OCI-LY1 (cell line): ENCODE measurements at regions not wholly inside any gene's neighbourhood (a gene's known extent, or its start where the extent isn't known, plus 50 kb on each side); places are given as distances from the start of the nearest gene placed in this dataset.

Source experiments
- H2AFZ ChIP-seq: fragments of 200-600 bp; sonication (generic), shearing (Covaris generic); 2 replicates; pipeline ENCODE4 v1.6.0; 2014; ENCODE audit warnings: antibody characterized with exemption, mild to moderate bottlenecking, low read length
- H3F3A ChIP-seq: fragments of 200-600 bp; sonication (generic), shearing (Covaris generic); 2 replicates; pipeline ENCODE4 v1.6.0; 2014; ENCODE audit warnings: mild to moderate bottlenecking, antibody characterized with exemption, low read length, moderate library complexity; ENCODE audit not compliant: insufficient read depth
- H3K27ac ChIP-seq: fragments of 200-600 bp; sonication (generic); 2 replicates; pipeline ENCODE4 v1.5.1; 2014; ENCODE audit warnings: low read length, mixed run types, mild to moderate bottlenecking, low read depth; ENCODE audit not compliant: poor library complexity, severe bottlenecking
- H3K27me3 ChIP-seq: fragments of 200-600 bp; sonication (generic); 2 replicates; pipeline ENCODE4 v1.6.0; 2014; ENCODE audit warnings: antibody characterized with exemption, mild to moderate bottlenecking, low read length, moderate library complexity; ENCODE audit not compliant: insufficient read depth
- H3K36me3 ChIP-seq: fragments of 200-600 bp; sonication (generic); 2 replicates; pipeline ENCODE4 v1.6.1; 2014; ENCODE audit warnings: mild to moderate bottlenecking, antibody characterized with exemption, low read length, moderate library complexity, mixed read lengths; ENCODE audit not compliant: insufficient read depth
- H3K4me1 ChIP-seq: fragments of 200-600 bp; sonication (generic); 2 replicates; pipeline ENCODE4 v1.5.1; 2014; ENCODE audit warnings: mild to moderate bottlenecking, low read length, moderate library complexity; ENCODE audit not compliant: insufficient read depth, severe bottlenecking
- H3K4me2 ChIP-seq: fragments of 200-600 bp; sonication (generic), shearing (Covaris generic); 2 replicates; pipeline ENCODE4 v1.6.1; 2014; ENCODE audit warnings: low read length
- H3K4me3 ChIP-seq: fragments of 200-600 bp; sonication (generic); 2 replicates; pipeline ENCODE4 v1.5.1; 2014; ENCODE audit warnings: low read length, low read depth, mild to moderate bottlenecking, mixed read lengths; ENCODE audit not compliant: poor library complexity, severe bottlenecking
- H3K79me2 ChIP-seq: fragments of 200-600 bp; shearing (Covaris generic); 2 replicates; pipeline ENCODE4 v1.6.1; 2016; ENCODE audit warnings: mixed run types, low read length, mixed read lengths; ENCODE audit not compliant: insufficient read depth
- H3K9ac ChIP-seq: fragments of 200-600 bp; sonication (generic), shearing (Covaris generic); 2 replicates; pipeline ENCODE4 v1.6.1; 2014; ENCODE audit warnings: mild to moderate bottlenecking, low read length, mixed read lengths
- H3K9me2 ChIP-seq: fragments of 200-600 bp; sonication (generic), shearing (Covaris generic); 2 replicates; pipeline ENCODE4 v1.6.1; 2014; ENCODE audit warnings: low read depth, mild to moderate bottlenecking, low read length, mixed read lengths
- H3K9me3 ChIP-seq: fragments of 200-600 bp; shearing (Covaris generic); 2 replicates; pipeline ENCODE4 v1.6.1; 2014; ENCODE audit warnings: low read length, mixed read lengths
- H4K20me1 ChIP-seq: fragments of 200-600 bp; sonication (generic), shearing (Covaris generic); 2 replicates; pipeline ENCODE4 v1.6.0; 2016; ENCODE audit warnings: mild to moderate bottlenecking, low read length; ENCODE audit not compliant: insufficient read depth
- CTCF ChIP-seq: fragments of 200-600 bp; sonication (generic), shearing (Covaris generic); IDR thresholded peaks from 2 replicates; pipeline ENCODE4 v1.5.1; 2017; ENCODE audit warnings: mild to moderate bottlenecking, antibody characterized with exemption, low read length, moderate library complexity, mixed read lengths
- EZH2 ChIP-seq: fragments of 200-600 bp; sonication (generic), shearing (Covaris generic); IDR thresholded peaks from 2 replicates; pipeline ENCODE4 v1.8.0; 2017; ENCODE audit warnings: borderline replicate concordance, mixed run types, mild to moderate bottlenecking, antibody characterized with exemption, low read length, moderate library complexity, mixed read lengths

GRCh38 chr20:51198238-51198637, 175.3 kb upstream of the KCNG1 start:
- Histone ChIP-seq H4K20me1 (no peaks in the 10 kb centered on the region), H3K9ac (no peak overlapping the region), H2AFZ (no peak overlapping the region), H3K4me2 (no peak overlapping the region), H3K9me2 (no peaks in the 10 kb centered on the region), H3K9me3 (no peaks in the 10 kb centered on the region), H3K27ac (no peak overlapping the region), H3K27me3 (no peaks in the 10 kb centered on the region; the same call in 1 of the 2 replicates), H3K4me3 (no peak overlapping the region), H3F3A (no peaks in the 10 kb centered on the region), H3K4me1 (no peaks in the 10 kb centered on the region), H3K36me3 (no peaks in the 10 kb centered on the region), H3K79me2 (no peaks in the 10 kb centered on the region)
- TF ChIP-seq CTCF, result no peak
- no peak for TF ChIP-seq EZH2

- Histone ChIP-seq H3K4me1 (no peaks in the 10 kb centered on the region), H2AFZ (no peak overlapping the region), H3K4me3 (no peak overlapping the region), H3K9me3 (no peaks in the 10 kb centered on the region), H3K79me2 (no peaks in the 10 kb centered on the region), H3K4me2 (no peak overlapping the region), H3K36me3 (no peaks in the 10 kb centered on the region), H3K27ac (no peak overlapping the region), H3K9me2 (no peaks in the 10 kb centered on the region), H3F3A (no peaks in the 10 kb centered on the region), H3K9ac (no peak overlapping the region), H3K27me3 (no peaks in the 10 kb centered on the region; the same call in 1 of the 2 replicates), H4K20me1 (no peaks in the 10 kb centered on the region)
- no peak for TF ChIP-seq CTCF
- no peak for TF ChIP-seq EZH2
These were observed 174.2 kb upstream of the KCNG1 start for GRCh38 chr20:51196991-51197651.

GRCh38 chr20:51195990-51196389, 173.1 kb upstream of the KCNG1 start:
- H3K4me2 ChIP-seq, result no peak overlapping the region
- H3K27ac ChIP-seq, result no peak overlapping the region

More at GRCh38 chr20:51195990-51196389, 173.1 kb upstream of the KCNG1 start:
- H2AFZ ChIP-seq, result no peak overlapping the region
- no peaks in the 10 kb centered on the region for H3K9me3 ChIP-seq
- no peak overlapping the region for H3K4me3 ChIP-seq
- H3K9ac ChIP-seq, result no peak overlapping the region
- no peaks in the 10 kb centered on the region for H3K79me2 ChIP-seq
- TF ChIP-seq EZH2 (no peak), CTCF (no peak)
- H3K36me3 ChIP-seq, result no peaks in the 10 kb centered on the region
- no peaks in the 10 kb centered on the region for H4K20me1 ChIP-seq
- no peaks in the 10 kb centered on the region for H3K9me2 ChIP-seq
- no peaks in the 10 kb centered on the region; the same call in 1 of the 2 replicates for H3K27me3 ChIP-seq
- no peaks in the 10 kb centered on the region for H3K4me1 ChIP-seq
- H3F3A ChIP-seq, result no peaks in the 10 kb centered on the region
